CD4-positive, alpha-beta T cell treated with Interleukin-6 for 4 hours (primary cell): ENCODE measurements at regions not wholly inside any gene's neighbourhood (a gene's known extent, or its start where the extent isn't known, plus 50 kb on each side); places are given as distances from the start of the nearest gene placed in this dataset.

Experiments used
- DNase-seq: peaks from one replicate; pipeline ENCODE4 v3.0.0-alpha.2; 2020; ENCODE audit warnings: mixed read lengths

- no peak for DNase-seq
Measured at GRCh38 chr18:40018266-40018665, 1936.8 kb upstream of the PIK3C3 start.

DNA sequence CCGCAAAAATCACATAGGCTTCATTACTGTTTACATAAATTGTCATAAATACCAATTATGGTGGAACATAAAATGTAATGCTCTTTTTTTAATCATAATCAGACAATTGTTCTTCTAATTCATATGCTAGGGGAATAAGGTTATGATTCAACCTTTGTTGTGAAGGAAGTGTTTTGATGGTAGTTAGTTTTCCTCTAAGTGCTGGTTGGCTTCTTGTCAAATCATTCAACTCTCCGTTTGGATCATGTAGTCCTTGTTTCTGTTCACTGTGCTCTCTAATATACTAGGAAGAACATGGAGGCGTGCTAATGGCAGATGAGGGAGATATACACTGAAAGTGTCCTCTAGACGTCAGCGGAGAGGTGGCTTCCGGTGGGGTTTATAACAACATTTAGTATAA lies 1938.0 kb upstream of the PIK3C3 start:
- no peak for DNase-seq

DNA sequence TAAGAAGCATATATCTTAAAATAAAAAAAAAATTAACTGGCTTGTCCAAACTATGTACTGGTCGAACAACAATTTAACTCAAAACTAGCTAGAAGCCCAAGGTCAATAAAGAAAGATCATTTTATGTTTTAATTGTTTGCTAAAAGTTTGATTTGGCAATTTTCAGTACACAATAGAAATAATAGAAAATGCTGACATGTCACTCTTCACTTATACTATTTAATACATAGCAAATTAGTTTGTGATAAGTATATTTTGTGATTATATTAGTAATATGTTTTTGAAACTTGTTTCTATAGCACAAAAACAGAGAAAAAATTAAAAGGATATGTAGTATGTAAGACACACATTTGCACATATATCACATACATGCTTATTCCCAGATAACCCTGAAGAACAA lies 1938.6 kb upstream of the PIK3C3 start:
- no peak for DNase-seq

GRCh38 chr18:40013001-40013609 lies 1941.9 kb upstream of the PIK3C3 start:
- no peak for DNase-seq

GRCh38 chr18:40011201-40011600 lies 1943.8 kb upstream of the PIK3C3 start:
- DNase-seq, result no peak

- no peak for DNase-seq
Measured at GRCh38 chr18:40006634-40007033, 1948.4 kb upstream of the PIK3C3 start.

- DNase-seq, result no peak
Measured at GRCh38 chr18:40004246-40004645, 1950.8 kb upstream of the PIK3C3 start.

DNA sequence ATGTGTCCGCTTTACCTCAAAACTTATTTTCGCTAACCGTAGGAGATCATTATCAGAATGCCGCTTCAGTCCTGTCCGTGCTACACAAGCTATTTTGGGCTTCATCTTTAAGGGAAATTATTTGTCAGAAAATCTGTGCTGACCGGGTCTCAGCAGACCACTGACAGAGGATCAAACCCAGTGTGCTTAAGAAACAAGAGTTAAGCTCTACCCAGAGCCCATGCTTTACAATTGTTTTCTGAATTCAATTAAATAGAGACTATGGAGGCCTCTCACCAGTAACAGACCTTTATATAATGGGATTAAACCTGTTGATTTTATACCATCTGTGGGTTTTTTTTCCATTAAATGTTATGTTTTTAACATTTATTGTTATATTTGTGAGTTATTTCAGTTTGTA lies 1956.7 kb upstream of the PIK3C3 start:
- DNase-seq, result no peak

DNA sequence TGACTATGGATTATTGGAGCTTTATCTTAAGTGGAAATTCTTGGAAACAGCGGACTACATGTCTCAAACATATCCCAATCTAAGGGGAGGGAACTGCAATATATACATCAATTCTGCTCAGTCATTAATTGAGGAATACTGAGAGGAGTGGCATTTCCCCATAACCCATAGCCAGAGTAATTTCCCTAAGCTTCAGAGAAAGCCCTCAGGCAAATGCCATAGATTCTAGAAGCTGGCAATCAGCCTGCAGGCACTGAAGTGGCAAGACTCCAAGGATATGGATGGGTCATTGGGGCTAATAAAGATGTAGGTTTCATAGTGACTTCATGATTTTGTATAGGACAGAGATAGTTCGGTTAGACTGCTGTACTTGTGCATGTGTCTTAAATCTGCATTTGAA lies 1960.5 kb upstream of the PIK3C3 start:
- no peak for DNase-seq

- DNase-seq, result no peak
Measured at GRCh38 chr18:39991696-39992265, 1963.3 kb upstream of the PIK3C3 start.

DNA sequence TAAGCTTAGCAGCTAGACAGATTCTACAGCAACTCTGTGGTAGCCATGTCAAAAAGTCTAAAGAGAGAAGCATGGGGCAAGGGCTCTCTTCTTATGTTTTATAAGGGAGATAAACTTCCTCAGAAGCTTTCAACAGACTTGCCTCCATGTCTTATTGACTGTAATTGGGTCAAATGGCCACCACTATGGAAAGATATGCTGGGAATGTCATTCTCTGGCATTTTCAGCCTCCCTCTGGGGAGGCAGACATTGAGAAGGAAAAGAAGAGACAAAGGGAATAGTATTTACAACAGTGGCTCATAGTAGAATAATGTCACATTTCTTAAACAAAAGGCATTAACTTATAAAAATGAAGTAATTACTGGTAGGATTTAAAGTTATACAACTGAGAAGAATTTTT lies 1964.5 kb upstream of the PIK3C3 start:
- DNase-seq, result no peak

DNA sequence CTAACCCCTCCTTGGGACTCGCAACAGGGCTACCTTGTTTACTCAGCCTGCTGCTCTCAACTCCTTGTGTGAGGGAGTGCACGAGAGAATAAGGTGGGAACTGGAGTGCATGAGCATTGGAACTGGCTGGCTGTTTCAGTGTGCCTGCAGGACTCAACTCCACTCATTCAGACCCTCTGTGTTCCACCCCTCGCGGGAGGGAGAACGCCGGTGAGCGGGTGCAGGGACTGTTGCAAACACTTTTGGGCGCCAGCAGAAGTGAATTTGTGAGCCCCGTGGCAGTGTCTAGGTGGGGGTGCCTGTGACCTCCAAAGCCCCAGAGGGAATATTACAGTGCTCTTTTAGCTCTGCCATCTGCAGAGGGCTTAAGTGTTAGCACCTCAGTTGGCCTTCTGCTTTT lies 1978.3 kb upstream of the PIK3C3 start:
- no peak for DNase-seq

- DNase-seq, result no peak
Measured at GRCh38 chr18:39972521-39972920, 1982.5 kb upstream of the PIK3C3 start.

GRCh38 chr18:39969803-39970494 lies 1985.1 kb upstream of the PIK3C3 start:
- no peak for DNase-seq

GRCh38 chr18:39966275-39966674 lies 1988.8 kb upstream of the PIK3C3 start:
- DNase-seq, result no peak

- DNase-seq, result no peak
Measured at GRCh38 chr18:39962546-39962945, 1992.5 kb upstream of the PIK3C3 start.

DNA sequence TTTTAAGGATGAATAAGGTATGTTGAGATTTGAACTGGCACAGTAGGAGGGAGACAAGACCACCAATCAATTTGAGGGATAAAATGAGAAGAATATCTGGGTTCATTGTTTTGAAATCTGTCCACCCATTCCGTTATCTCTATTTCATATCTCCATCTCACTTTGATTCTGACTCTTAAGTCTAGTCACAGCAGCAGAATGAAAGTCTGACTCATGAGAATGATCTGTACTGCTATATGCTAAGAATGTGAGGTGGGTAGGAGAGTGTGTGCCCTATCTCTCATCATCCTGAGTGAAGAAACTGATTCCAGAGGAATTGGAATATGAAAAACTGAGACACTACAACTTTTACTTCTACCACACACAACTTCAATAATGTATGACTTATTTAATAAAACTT lies 1994.5 kb upstream of the PIK3C3 start:
- no peak for DNase-seq

DNA sequence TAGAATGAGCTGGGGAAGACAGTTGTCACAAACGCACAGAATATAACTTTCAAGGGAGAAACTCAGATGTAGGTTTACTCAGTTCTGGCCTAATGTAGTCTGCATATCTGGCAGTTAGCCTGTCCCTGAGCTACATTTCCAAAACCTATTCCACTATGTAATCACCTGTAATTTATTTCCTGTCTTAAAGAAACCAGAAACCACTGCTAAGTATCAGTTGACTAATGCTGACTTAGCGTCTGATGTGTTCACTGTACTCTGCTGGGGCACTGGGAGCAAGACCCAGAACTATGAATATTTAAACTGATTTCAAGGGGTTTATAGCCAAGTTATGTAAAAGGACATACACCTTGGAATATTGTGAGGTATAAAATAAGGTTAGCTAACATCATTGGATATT lies 1995.2 kb upstream of the PIK3C3 start:
- no peak for DNase-seq

DNA sequence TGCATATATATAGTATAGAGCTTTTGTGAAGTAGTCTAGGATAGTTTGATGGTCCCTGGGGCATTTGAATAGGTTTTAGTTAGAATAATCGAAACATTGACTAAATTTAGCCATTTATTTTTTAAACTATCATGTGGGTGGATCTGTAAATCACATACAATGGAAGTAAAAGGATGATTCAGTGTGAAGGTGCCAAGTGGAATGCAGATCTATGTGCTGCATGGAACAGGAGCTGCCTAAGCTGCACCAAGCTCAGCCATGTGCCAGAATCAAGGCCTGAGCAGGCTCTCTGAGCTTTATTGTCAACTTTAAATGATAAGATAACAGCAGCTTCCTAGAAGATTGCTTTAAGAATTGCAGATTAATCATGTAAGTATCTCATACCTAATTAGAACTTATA lies 1996.2 kb upstream of the PIK3C3 start:
- DNase-seq, result no peak

- no peak for DNase-seq
Measured at GRCh38 chr18:39952816-39953215, 2002.2 kb upstream of the PIK3C3 start.

DNA sequence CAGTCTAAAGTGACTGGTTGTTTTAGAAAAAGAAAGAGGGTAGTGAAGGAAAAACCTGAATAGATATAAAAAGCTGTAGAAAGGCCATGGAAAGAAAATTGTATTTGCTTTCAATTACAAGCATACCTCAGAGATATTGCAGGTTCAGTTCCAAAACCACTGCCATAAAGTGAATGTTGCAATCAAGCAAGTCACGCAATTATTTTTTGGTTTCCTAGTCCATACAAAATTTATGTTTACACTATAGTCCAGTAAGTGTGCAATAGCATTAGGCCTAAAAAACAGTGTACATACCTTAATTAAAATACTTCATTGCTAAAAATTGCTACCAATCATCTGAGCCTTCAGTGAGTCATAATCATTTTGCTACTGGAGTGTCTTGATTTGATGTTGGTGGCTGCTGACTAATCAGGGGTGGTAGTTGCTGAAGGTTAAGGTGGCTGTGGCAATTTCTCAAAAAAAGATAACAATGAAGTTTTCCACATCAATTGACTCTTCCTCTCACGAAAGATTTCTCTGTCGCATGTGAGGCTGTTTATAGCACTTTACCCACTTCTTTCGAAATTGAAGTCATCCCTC lies 2003.8 kb upstream of the PIK3C3 start:
- no peak for DNase-seq

GRCh38 chr18:39946623-39947061 lies 2008.4 kb upstream of the PIK3C3 start:
- DNase-seq, result no peak

DNA sequence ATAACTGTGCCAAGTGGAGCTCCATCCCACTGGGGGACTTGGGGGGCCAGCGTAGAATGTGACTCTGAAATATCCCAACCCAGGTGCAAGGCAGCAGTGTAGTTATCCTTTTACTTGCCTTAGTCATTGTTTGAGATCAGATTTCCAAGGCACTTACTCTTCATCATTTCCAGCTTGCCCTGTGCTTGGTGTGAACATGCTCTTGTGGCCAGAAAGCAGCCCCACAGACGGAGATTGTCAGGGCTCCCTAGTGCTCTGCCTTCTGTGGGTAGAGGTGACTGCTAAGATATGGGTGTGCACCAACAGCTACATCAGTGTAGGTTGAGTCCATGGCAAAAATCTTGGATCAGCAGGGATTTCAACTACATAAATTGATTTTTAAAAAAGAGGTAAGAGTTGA lies 2010.0 kb upstream of the PIK3C3 start:
- DNase-seq, result no peak

DNA sequence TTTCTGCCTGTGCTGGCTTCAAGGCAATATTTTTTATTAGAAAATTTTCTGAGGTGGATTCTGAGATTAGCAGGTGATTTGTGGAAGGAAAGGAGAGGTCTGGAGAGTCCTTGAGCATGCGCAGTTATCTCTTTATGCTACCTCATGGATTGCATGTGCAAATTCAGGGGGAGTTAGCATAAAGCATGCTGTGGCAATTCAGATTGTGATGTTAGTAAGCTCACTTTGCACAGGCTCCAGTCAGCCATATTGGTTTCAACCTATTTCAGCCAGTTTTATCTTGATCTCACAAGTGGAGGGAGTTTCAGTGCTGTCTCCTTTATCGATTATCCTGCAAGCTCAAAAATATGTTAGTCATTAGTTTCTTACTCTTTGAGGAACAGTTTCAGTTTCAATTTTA lies 2012.3 kb upstream of the PIK3C3 start:
- no peak for DNase-seq
